Lung (tissue), 11 donors: ENCODE measurements at regions not wholly inside any gene's neighbourhood (a gene's known extent, or its start where the extent isn't known, plus 50 kb on each side); places are given as distances from the start of the nearest gene placed in this dataset.
A peak's percentile ranks its signal among the peaks of the same experiment; 100 is the strongest.

Source experiments
- ATAC-seq: fragments of 200-7000 bp; cut with Tn5 transposase; one replicate; pipeline ENCODE4 v1.9.1; 2020; ENCODE audit warnings: moderate number of reproducible peaks; ENCODE audit not compliant: insufficient read depth, low FRiP score
- DNase-seq, 3 donors: peaks; one replicate each; pipeline ENCODE4 v3.0.0-alpha.2; 2013 to 2017
- H3K27ac ChIP-seq, 2 donors: one replicate each; pipeline ENCODE4 v1.5.1; 2013; ENCODE audit warnings: mild to moderate bottlenecking in 2 of 2, moderate library complexity in 2 of 2, control low read depth in 1 of 2, inconsistent platforms in 1 of 2, low read depth in 1 of 2, low read length in 1 of 2
- H3K27me3 ChIP-seq, 3 donors: one replicate each; pipeline ENCODE4 v1.5.1; 2013; ENCODE audit warnings: low read length in 2 of 3; ENCODE audit not compliant: control insufficient read depth in 3 of 3, insufficient read depth in 3 of 3
- H3K36me3 ChIP-seq, 4 donors: one replicate each; pipeline ENCODE4 v1.5.1; 2013; ENCODE audit warnings: low read length in 4 of 4, mild to moderate bottlenecking in 1 of 4, moderate library complexity in 1 of 4; ENCODE audit not compliant: control insufficient read depth in 4 of 4, insufficient read depth in 4 of 4
- H3K4me1 ChIP-seq, 5 donors: one replicate each; pipeline ENCODE4 v1.5.1; 2013; ENCODE audit warnings: low read length in 5 of 5, mild to moderate bottlenecking in 2 of 5, moderate library complexity in 1 of 5; ENCODE audit not compliant: control insufficient read depth in 5 of 5, insufficient read depth in 5 of 5
- H3K4me3 ChIP-seq: one replicate; pipeline ENCODE4 v1.5.1; 2013; ENCODE audit warnings: mild to moderate bottlenecking, control low read depth, moderate library complexity
- H3K9ac ChIP-seq, 2 donors: one replicate each; pipeline ENCODE4 v1.5.1; 2013; ENCODE audit warnings: low read length in 2 of 2, control low read depth in 1 of 2; ENCODE audit not compliant: insufficient read depth in 1 of 2
- H3K9me3 ChIP-seq, 4 donors: one replicate each; pipeline ENCODE4 v1.5.1; 2013; ENCODE audit warnings: low read length in 3 of 4, mild to moderate bottlenecking in 1 of 4, moderate library complexity in 1 of 4; ENCODE audit not compliant: control insufficient read depth in 4 of 4, insufficient read depth in 3 of 4
- WGBS, 2 donors: extraction: QIAGEN DNeasy Blood & Tissue Kit; methylation state at CpG; one replicate each; pipeline ENCODE4 v1.1.7; 2013; 5-methylcytosine and 5-hydroxymethylcytosine counted together
- TF ChIP-seq, protein P1 (sequence below): IDR thresholded peaks from 2 replicates; pipeline ENCODE4 v1.5.1; 2012; ENCODE audit warnings: mild to moderate bottlenecking; ENCODE audit errors: control extremely low read depth, extremely low read depth
- donor health status: control.
- donor health status: control.
- donor health status: Bipolar disorder and iron deficiency.
- donor health status: healthy.
- donor health status: DM: yes; HTN: yes; CAD: no.

DNA sequence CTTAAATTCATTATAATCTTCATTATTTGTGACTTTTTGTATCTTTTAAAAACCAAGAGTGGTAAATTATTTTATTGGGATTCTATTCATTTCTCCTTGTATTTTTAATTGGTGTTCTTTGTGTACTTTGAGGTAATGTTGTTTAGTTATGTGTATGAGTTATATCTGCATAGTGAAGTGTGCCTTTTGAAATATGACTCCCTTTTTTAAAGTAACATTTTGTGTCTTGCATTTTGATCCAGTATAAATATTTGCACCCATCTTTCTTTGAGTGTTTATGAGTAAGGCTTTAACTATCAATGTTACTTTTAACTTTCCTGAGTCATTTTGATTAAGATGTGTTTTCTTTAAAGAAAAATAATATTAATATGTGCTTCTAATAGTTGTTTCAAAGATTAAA is 90.0 kb upstream of the MYOCD start:
- no peak overlapping the region for H3K27ac ChIP-seq
- no peaks in the 10 kb centered on the region for H3K36me3 ChIP-seq
- H3K4me3 ChIP-seq: no peak overlapping the region
- H3K9me3 ChIP-seq: no peaks in the 10 kb centered on the region
- DNase-seq: no peak
- peaks cover 0 to 10% (median 0%) of the 10 kb centered on the region in 5 donors for H3K4me1 ChIP-seq
- H3K27me3 ChIP-seq: peaks cover 0 to 8% (median 0%) of the 10 kb centered on the region in 3 donors
- ATAC-seq: no peak
- H3K9ac ChIP-seq: no peak overlapping the region
- TF ChIP-seq, protein P1, sequence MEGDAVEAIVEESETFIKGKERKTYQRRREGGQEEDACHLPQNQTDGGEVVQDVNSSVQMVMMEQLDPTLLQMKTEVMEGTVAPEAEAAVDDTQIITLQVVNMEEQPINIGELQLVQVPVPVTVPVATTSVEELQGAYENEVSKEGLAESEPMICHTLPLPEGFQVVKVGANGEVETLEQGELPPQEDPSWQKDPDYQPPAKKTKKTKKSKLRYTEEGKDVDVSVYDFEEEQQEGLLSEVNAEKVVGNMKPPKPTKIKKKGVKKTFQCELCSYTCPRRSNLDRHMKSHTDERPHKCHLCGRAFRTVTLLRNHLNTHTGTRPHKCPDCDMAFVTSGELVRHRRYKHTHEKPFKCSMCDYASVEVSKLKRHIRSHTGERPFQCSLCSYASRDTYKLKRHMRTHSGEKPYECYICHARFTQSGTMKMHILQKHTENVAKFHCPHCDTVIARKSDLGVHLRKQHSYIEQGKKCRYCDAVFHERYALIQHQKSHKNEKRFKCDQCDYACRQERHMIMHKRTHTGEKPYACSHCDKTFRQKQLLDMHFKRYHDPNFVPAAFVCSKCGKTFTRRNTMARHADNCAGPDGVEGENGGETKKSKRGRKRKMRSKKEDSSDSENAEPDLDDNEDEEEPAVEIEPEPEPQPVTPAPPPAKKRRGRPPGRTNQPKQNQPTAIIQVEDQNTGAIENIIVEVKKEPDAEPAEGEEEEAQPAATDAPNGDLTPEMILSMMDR: no peak

DNA sequence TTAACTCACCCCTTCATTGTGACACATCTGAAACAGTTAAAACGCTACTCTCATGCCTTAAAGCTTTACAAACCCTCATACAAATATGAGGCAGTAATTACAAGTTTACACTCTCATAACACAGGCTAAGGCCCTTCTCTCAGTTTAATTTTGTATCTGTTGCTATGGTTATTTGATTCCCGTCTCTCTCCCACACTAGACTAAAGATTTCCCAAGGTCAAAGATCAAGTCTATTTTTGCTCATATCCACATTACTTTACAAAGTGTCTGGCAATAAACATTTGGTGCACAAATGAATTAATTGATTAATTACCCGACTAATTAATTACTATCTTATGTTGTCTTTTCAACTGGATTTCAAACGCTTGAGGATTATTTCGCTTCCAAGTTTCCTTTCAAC is 86.4 kb upstream of the MYOCD start:
- peak in 2 of 3 donors; percentile 63 to 71 for DNase-seq
- Histone ChIP-seq H3K9me3 (no peaks in the 10 kb centered on the region), H3K27me3 (peaks cover 0 to 4% (median 0%) of the 10 kb centered on the region in 3 donors), H3K9ac (no peak overlapping the region), H3K4me3 (no peak overlapping the region), H3K36me3 (no peaks in the 10 kb centered on the region), H3K4me1 (peaks cover 0 to 10% (median 0%) of the 10 kb centered on the region in 5 donors), H3K27ac (no peak overlapping the region)
- WGBS, 2 donors: 63 to 72% methylated on average over 5 of the region's 5 CpGs
- no peak for ATAC-seq
- TF ChIP-seq, protein P1: no peak

DNA sequence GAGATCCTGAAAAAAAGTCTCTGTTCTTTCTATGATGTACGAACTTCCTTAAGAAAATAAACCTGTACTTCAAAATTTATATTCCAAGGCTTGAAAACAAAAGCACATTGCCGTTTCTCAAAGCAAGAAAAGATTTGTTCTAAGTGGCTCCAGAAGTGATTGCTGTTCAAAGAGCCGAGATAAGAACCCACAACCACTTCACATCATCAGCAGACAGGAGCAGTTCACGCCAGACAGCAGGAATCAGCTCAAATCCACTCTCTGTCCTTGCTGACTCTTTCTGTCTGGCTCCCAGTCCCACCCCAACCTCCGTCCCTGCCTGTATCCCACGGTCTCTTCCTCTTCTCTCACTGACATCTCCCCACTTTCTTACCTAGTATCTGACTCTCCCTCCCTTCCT is 85.0 kb upstream of the MYOCD start:
- Histone ChIP-seq H3K9ac (no peak overlapping the region), H3K4me3 (no peak overlapping the region), H3K27ac (no peak overlapping the region), H3K9me3 (no peaks in the 10 kb centered on the region), H3K4me1 (peaks cover 0 to 10% (median 0%) of the 10 kb centered on the region in 5 donors), H3K27me3 (peaks cover 0 to 4% (median 0%) of the 10 kb centered on the region in 3 donors), H3K36me3 (no peaks in the 10 kb centered on the region)
- ATAC-seq (no peak), DNase-seq (no peak)
- TF ChIP-seq, protein P1: no peak
- 21 to 27% methylated on average over 6 of the region's 6 CpGs for WGBS, 2 donors

DNA sequence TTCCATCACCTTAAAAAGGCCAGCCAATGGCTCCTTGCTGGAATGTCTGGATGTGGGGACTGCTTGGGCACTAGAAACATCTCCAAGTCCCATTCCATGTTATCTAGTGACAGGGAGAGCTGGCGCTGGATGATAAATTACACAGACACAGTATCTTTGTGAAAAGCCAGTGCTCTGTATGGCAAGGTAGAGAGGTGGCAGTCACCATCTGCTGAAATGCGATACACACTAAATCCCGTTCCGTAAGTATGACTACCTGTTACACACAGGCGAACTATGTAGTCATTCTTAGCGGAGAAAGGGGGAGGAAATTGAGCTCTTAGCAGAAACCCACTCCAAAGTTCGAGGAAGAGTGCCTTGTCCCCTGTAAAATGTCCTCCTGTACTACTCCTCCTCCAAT is 81.0 kb upstream of the MYOCD start:
- Histone ChIP-seq H3K27me3 (peaks cover 0 to 2% (median 0%) of the 10 kb centered on the region in 3 donors), H3K9me3 (peaks cover 0 to 4% (median 0%) of the 10 kb centered on the region in 4 donors), H3K36me3 (no peaks in the 10 kb centered on the region), H3K4me1 (peaks cover 0 to 3% (median 0%) of the 10 kb centered on the region in 5 donors), H3K9ac (no peak overlapping the region), H3K4me3 (no peak overlapping the region), H3K27ac (no peak overlapping the region)
- no peak for DNase-seq
- TF ChIP-seq, protein P1: no peak
- ATAC-seq: no peak
- WGBS, 2 donors: 65 to 87% methylated on average over 7 of the region's 7 CpGs
